ENCODE measurements at regions not wholly inside any gene's neighbourhood (a gene's known extent, or its start where the extent isn't known, plus 50 kb on each side); places are given as distances from the start of the nearest gene placed in this dataset.

- DNase-seq (ENCODE audit: low read depth in 1 of 2, low spot score in 2 of 2) (no peak), FAIRE-seq (no peak)
- no peaks in the 10 kb centered on the region for H3K79me1 ChIP-seq (ENCODE audit: low read depth, low read length)
- H3K79me2 ChIP-seq (ENCODE audit: control insufficient read depth in 1 of 2, insufficient read depth in 2 of 2, low read length in 2 of 2): no peaks in the 10 kb centered on the region
- ChIA-PET POLR2A (ENCODE audit: partially characterized antibody) (no interaction called here), CTCF (ENCODE audit: partially characterized antibody) (interaction anchor here (1.3 to 6.3 kb wide), 3 partner anchors 11 to 538 kb away, joined by 4 to 64 read pairs (median 5); no protein-coding TSS in a partner anchor)
- H4K5ac ChIP-seq (ENCODE audit: insufficient read length, low read depth, low read length): no peak overlapping the region
- H3K56ac ChIP-seq (replicated peaks; ENCODE audit: insufficient read length, low read depth, low read length): no peak overlapping the region
- 45% methylated on average over 7 of the region's 7 CpGs; no CpG with 5 or more reads in 1 of the 2 experiments for WGBS, 2 experiments (ENCODE audit: extremely low coverage in 1 of 2, insufficient coverage in 1 of 2, insufficient read length in 1 of 2, insufficient replicate concordance in 2 of 2, low coverage in 1 of 2, low lambda C conversion rate in 2 of 2, missing lambda C conversion rate in 1 of 2)
- peaks cover 20 to 29% (median 25%) of the 10 kb centered on the region in 4 experiments; a peak in 6 of 7 replicates for H3K4me1 ChIP-seq (replicated peaks in 1 of 4; ENCODE audit: control insufficient read depth in 3 of 4, insufficient read depth in 4 of 4, low read length in 3 of 4)
- H3K23ac ChIP-seq (ENCODE audit: insufficient read length): no peak overlapping the region
- H3K23me2 ChIP-seq (ENCODE audit: low read depth, low read length): no peaks in the 10 kb centered on the region
- H3K9me3 ChIP-seq (ENCODE audit: insufficient read depth in 2 of 2, low read depth in 1 of 2, low read length in 1 of 2): no peaks in the 10 kb centered on the region
- no peak overlapping the region for H4K91ac ChIP-seq (replicated peaks; ENCODE audit: insufficient read length, low read length)
- no peak overlapping the region for H3K27ac ChIP-seq (ENCODE audit: low read depth, low read length)
- H2BK15ac ChIP-seq (ENCODE audit: low read length): no peak overlapping the region
- H2BK120ac ChIP-seq (replicated peaks; ENCODE audit: low read depth, low read length): no peak overlapping the region
- no peak overlapping the region; the same call in 1 of the 2 replicates for H3K18ac ChIP-seq (ENCODE audit: extremely low read depth, low read length)
- no peaks in the 10 kb centered on the region for H3K36me3 ChIP-seq (ENCODE audit: control insufficient read depth in 2 of 4, insufficient read depth in 4 of 4, low read length in 3 of 4)
- H2AK5ac ChIP-seq (ENCODE audit: low read depth, low read length): no peak overlapping the region
- no peak overlapping the region for H2AFZ ChIP-seq (ENCODE audit: low read length)
- no peak for TF ChIP-seq CREB1 (IDR thresholded peaks at IDR 0.05)
- no peak for TF ChIP-seq BCL11A (IDR thresholded peaks at IDR 0.05; ENCODE audit: low read depth in 2 of 2, low read length in 2 of 2)
- no peak for TF ChIP-seq TAF7 (optimal IDR thresholded peaks at IDR 0.05; ENCODE audit: borderline replicate concordance, low read depth, low read length)
- no peak for TF ChIP-seq EZH2 (IDR thresholded peaks at IDR 0.05; ENCODE audit: low read depth, low read length, severe bottlenecking)
- no peak for TF ChIP-seq SUZ12 (IDR thresholded peaks at IDR 0.05; ENCODE audit: low read length)
- TF ChIP-seq SP1 (IDR thresholded peaks at IDR 0.05; ENCODE audit: low read depth, low read length): no peak
- TF ChIP-seq TEAD4 (IDR thresholded peaks at IDR 0.05; ENCODE audit: low read depth, low read length): no peak
- H4K8ac ChIP-seq (ENCODE audit: extremely low read depth, insufficient read depth, low read length): no peak overlapping the region
- no peak overlapping the region for H3K9ac ChIP-seq (replicated peaks in 1 of 4; ENCODE audit: extremely low read depth in 1 of 4, low read depth in 3 of 4, low read length in 3 of 4)
- no peak overlapping the region for H2BK12ac ChIP-seq (ENCODE audit: low read depth, low read length)
- no peak overlapping the region for H3K14ac ChIP-seq (ENCODE audit: insufficient read length)
- peak overlapping the region in 1 of 2 experiments; percentile 56; a peak in 2 of 4 replicates for H3K4me2 ChIP-seq (ENCODE audit: insufficient read depth in 1 of 2, low read depth in 2 of 2, low read length in 2 of 2)
- H3K4me3 ChIP-seq (ENCODE audit: extremely low read depth in 1 of 4, insufficient read depth in 2 of 4, low read depth in 3 of 4, low read length in 4 of 4): no peak overlapping the region
- H3K27me3 ChIP-seq (replicated peaks in 1 of 4; ENCODE audit: control insufficient read depth in 3 of 4, extremely low read depth in 1 of 4, insufficient read depth in 3 of 4, low read length in 3 of 4): peaks cover 0 to 24% (median 19%) of the 10 kb centered on the region in 4 experiments; a peak in 5 of 7 replicates
- H4K20me1 ChIP-seq (replicated peaks in 1 of 2; ENCODE audit: control insufficient read depth in 1 of 2, insufficient read depth in 2 of 2, low read length in 2 of 2): no peaks in the 10 kb centered on the region
- no peak overlapping the region for H3K4ac ChIP-seq (replicated peaks; ENCODE audit: insufficient read length, low read depth, low read length)
- H2BK5ac ChIP-seq (ENCODE audit: low read depth, low read length): no peak overlapping the region
- no peak overlapping the region for H2BK20ac ChIP-seq (ENCODE audit: low read length)
Observed at GRCh38 chr3:193776626-193777358, 183.8 kb downstream of the OPA1 start.

All from H1 (cell line).